C4-2B (cell line): ENCODE measurements at regions not wholly inside any gene's neighbourhood (a gene's known extent, or its start where the extent isn't known, plus 50 kb on each side); places are given as distances from the start of the nearest gene placed in this dataset.
"Not testable (repeated sequence)": the region's sequence is repeated elsewhere in the genome, so short reads cannot be mapped to it uniquely, and the experiment has no call there.

Experiments used
- H3K27ac ChIP-seq: fragments of 450-650 bp; 2 replicates; pipeline ENCODE4 v1.5.1; 2017
- CTCF ChIP-seq: fragments of 450-650 bp; conservative IDR thresholded peaks from 2 replicates; pipeline ENCODE4 v1.5.1; 2017; ENCODE audit warnings: mild to moderate bottlenecking
- ZFX ChIP-seq: fragments of 450-650 bp; IDR thresholded peaks from 2 replicates; pipeline ENCODE4 v1.6.1; 2017

GRCh38 chrX:73940893-73941470 lies 88.5 kb upstream of the XIST start:
- H3K27ac ChIP-seq: no peak overlapping the region
- TF ChIP-seq ZFX: no peak
- TF ChIP-seq CTCF: no peak

- not testable (repeated sequence) for H3K27ac ChIP-seq
These were observed 85.3 kb upstream of the XIST start for GRCh38 chrX:73937843-73938242.

GRCh38 chrX:73932522-73932921 lies 80.0 kb upstream of the XIST start:
- TF ChIP-seq CTCF (no peak), ZFX (no peak)

GRCh38 chrX:73930300-73930699 lies 77.8 kb upstream of the XIST start:
- TF ChIP-seq ZFX (no peak), CTCF (no peak)

More at GRCh38 chrX:73932522-73932921, 80.0 kb upstream of the XIST start:
- H3K27ac ChIP-seq: no peak overlapping the region

GRCh38 chrX:73922856-73923455 lies 70.4 kb upstream of the XIST start:
- TF ChIP-seq CTCF: no peak
- no peak for TF ChIP-seq ZFX
- H3K27ac ChIP-seq: no peak overlapping the region

More at GRCh38 chrX:73930300-73930699, 77.8 kb upstream of the XIST start:
- H3K27ac ChIP-seq: no peak overlapping the region

- TF ChIP-seq CTCF (no peak), ZFX (no peak)
- H3K27ac ChIP-seq: no peak overlapping the region
These were observed 64.6 kb upstream of the XIST start for GRCh38 chrX:73916931-73917667.

GRCh38 chrX:73916489-73916888 lies 64.0 kb upstream of the XIST start:
- TF ChIP-seq CTCF: no peak
- no peak for TF ChIP-seq ZFX
- H3K27ac ChIP-seq: no peak overlapping the region

GRCh38 chrX:73914792-73915191 lies 62.3 kb upstream of the XIST start:
- not testable (repeated sequence) for H3K27ac ChIP-seq
